ENCODE measurements at regions not wholly inside any gene's neighbourhood (a gene's known extent, or its start where the extent isn't known, plus 50 kb on each side); places are given as distances from the start of the nearest gene placed in this dataset.
"Not testable (repeated sequence)": the region's sequence is repeated elsewhere in the genome, so short reads cannot be mapped to it uniquely, and the experiment has no call there.

- DNase-seq (ENCODE audit: low read depth) = no peak
Measured at GRCh38 chr4:43435291-43435690, 542.8 kb downstream of the GRXCR1 start.

GRCh38 chr4:43452948-43453347 is 560.4 kb downstream of the GRXCR1 start:
- no peak for DNase-seq (ENCODE audit: low read depth)

GRCh38 chr4:43456383-43456782 is 563.9 kb downstream of the GRXCR1 start:
- DNase-seq (ENCODE audit: low read depth) = peak; percentile 18

- DNase-seq (ENCODE audit: low read depth) = no peak
Measured at GRCh38 chr4:43457866-43458265, 565.4 kb downstream of the GRXCR1 start.

- DNase-seq (ENCODE audit: low read depth) = no peak
Measured at GRCh38 chr4:43458293-43458692, 565.8 kb downstream of the GRXCR1 start.

GRCh38 chr4:43471950-43472349 is 579.4 kb downstream of the GRXCR1 start:
- DNase-seq (ENCODE audit: low read depth) = no peak

GRCh38 chr4:43481526-43481925 is 589.0 kb downstream of the GRXCR1 start:
- no peak for DNase-seq (ENCODE audit: low read depth)

GRCh38 chr4:43485196-43485595 is 592.7 kb downstream of the GRXCR1 start:
- no peak for DNase-seq (ENCODE audit: low read depth)

- no peak for DNase-seq (ENCODE audit: low read depth)
Measured at GRCh38 chr4:43496188-43496587, 603.7 kb downstream of the GRXCR1 start.

GRCh38 chr4:43496602-43497001 is 604.1 kb downstream of the GRXCR1 start:
- no peak for DNase-seq (ENCODE audit: low read depth)

- DNase-seq (ENCODE audit: low read depth) = not testable (repeated sequence)
Measured at GRCh38 chr4:43505823-43506222, 613.3 kb downstream of the GRXCR1 start.

GRCh38 chr4:43512253-43512652 is 619.7 kb downstream of the GRXCR1 start:
- no peak for DNase-seq (ENCODE audit: low read depth)

GRCh38 chr4:43525646-43526045 is 633.1 kb downstream of the GRXCR1 start:
- DNase-seq (ENCODE audit: low read depth) = no peak

GRCh38 chr4:43547561-43547960 is 655.0 kb downstream of the GRXCR1 start:
- no peak for DNase-seq (ENCODE audit: low read depth)

GRCh38 chr4:43550981-43551627 is 658.6 kb downstream of the GRXCR1 start:
- no peak for DNase-seq (ENCODE audit: low read depth)

- no peak for DNase-seq (ENCODE audit: low read depth)
Measured at GRCh38 chr4:43556262-43556661, 663.7 kb downstream of the GRXCR1 start.

GRCh38 chr4:43560047-43560446 is 667.5 kb downstream of the GRXCR1 start:
- DNase-seq (ENCODE audit: low read depth) = no peak

- no peak for DNase-seq (ENCODE audit: low read depth)
Measured at GRCh38 chr4:43564107-43564506, 671.6 kb downstream of the GRXCR1 start.

- DNase-seq (ENCODE audit: low read depth) = no peak
Measured at GRCh38 chr4:43564591-43564990, 672.1 kb downstream of the GRXCR1 start.

GRCh38 chr4:43567644-43568043 is 675.1 kb downstream of the GRXCR1 start:
- no peak for DNase-seq (ENCODE audit: low read depth)

GRCh38 chr4:43586813-43587212 is 694.3 kb downstream of the GRXCR1 start:
- DNase-seq (ENCODE audit: low read depth) = no peak

- DNase-seq (ENCODE audit: low read depth) = no peak
Measured at GRCh38 chr4:43587758-43588157, 695.2 kb downstream of the GRXCR1 start.

GRCh38 chr4:43607400-43607799 is 714.9 kb downstream of the GRXCR1 start:
- no peak for DNase-seq (ENCODE audit: low read depth)

- DNase-seq (ENCODE audit: low read depth) = no peak
Measured at GRCh38 chr4:43607827-43608461, 715.4 kb downstream of the GRXCR1 start.
